ENCODE measurements at regions not wholly inside any gene's neighbourhood (a gene's known extent, or its start where the extent isn't known, plus 50 kb on each side); places are given as distances from the start of the nearest gene placed in this dataset.

DNA sequence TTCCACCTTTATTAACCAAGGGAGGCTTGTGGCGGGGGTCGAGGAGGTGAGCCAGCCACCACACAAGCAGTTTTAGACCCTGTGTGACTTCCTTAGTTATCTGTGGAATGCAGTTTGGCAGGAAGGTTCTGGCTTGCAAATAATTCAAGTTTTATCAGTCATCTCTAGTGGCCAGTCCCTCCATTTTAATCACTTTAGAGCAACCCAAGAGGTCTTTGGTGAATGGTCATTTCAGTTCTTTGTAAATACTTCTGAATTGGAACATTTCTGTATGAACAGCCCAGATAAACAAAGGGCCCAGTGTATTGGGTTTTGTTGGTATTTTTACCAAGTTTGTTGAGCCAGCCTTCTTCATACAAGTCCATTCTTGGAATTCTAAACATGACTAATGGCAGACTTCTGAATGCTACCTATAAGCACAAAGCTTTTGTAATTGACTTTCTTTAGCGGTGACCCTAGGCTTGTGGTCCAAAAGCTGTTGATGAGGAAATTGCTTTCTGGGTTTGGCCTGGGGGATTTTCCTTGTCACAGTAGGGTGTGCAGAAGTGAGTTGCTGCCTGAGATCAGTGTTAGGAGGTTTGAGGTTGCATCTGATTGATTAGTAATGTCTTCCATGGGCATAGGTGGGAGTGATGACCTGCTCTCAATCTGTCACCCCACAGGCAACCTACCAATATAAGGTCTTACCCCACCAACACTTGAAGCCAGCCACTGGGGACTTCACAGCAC, 193.3 kb upstream of the TOPAZ1 start:
- peak; percentile 37 for DNase-seq (ENCODE audit: low read depth)
- no peaks in the 10 kb centered on the region for H3K9me3 ChIP-seq (ENCODE audit: control insufficient read depth, low read length)
- peaks cover 10% of the 10 kb centered on the region for H3K36me3 ChIP-seq (ENCODE audit: control insufficient read depth, insufficient read depth, low read length, severe bottlenecking)
- H3K9ac ChIP-seq (ENCODE audit: low read length), result no peak overlapping the region
- H3K4me3 ChIP-seq (ENCODE audit: low read length), result no peak overlapping the region
- H3K27me3 ChIP-seq (replicated peaks; ENCODE audit: control insufficient read depth, insufficient read depth, low read length), result no peaks in the 10 kb centered on the region
- peaks cover 7% of the 10 kb centered on the region for H3K4me1 ChIP-seq (ENCODE audit: control insufficient read depth, insufficient read depth, low read length)

DNA sequence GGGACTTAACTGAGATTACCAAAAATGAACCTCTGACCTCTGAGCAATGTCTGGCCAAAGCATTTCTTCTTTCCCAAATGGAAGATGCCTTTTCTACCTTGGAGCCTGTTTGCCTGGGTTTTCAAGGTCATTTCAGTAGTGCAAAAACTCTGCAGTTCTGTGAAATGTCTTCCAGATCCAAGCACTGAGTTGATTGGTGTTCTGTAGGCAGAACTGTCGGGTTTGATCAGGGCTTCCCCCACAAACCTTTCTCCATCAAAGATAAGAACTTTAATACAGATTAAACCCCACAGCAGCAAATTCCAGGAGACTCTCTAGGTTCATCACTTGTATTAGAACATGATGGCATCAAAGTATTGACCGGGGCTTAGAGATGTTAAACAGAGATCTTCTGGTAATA, 192.7 kb upstream of the TOPAZ1 start:
- peaks cover 7% of the 10 kb centered on the region for H3K4me1 ChIP-seq (ENCODE audit: control insufficient read depth, insufficient read depth, low read length)
- no peak for DNase-seq (ENCODE audit: low read depth)
- H3K27me3 ChIP-seq (replicated peaks; ENCODE audit: control insufficient read depth, insufficient read depth, low read length), result no peaks in the 10 kb centered on the region
- H3K9me3 ChIP-seq (ENCODE audit: control insufficient read depth, low read length), result no peaks in the 10 kb centered on the region
- peaks cover 10% of the 10 kb centered on the region for H3K36me3 ChIP-seq (ENCODE audit: control insufficient read depth, insufficient read depth, low read length, severe bottlenecking)
- no peak overlapping the region for H3K9ac ChIP-seq (ENCODE audit: low read length)
- no peak overlapping the region for H3K4me3 ChIP-seq (ENCODE audit: low read length)

DNA sequence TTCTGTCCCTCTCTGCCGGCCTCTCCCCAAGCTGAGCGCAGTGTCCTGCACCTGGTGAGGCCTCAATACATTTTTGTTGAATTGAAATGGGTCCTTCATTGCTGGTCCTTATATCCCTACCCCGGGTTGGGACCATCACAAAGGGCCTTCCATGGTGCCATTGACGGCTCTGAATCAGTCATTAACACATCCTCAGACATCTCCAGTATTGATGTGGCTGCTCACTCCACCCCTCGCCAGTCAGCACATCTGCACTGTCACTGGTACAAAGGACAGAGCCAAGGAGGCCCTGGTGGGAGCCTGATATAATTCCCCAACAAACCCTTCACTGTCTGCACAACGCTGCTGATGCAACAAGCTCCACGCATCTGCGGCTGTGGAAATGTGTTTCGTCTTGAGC, 191.6 kb upstream of the TOPAZ1 start:
- Histone ChIP-seq H3K9me3 (ENCODE audit: control insufficient read depth, low read length) (no peaks in the 10 kb centered on the region), H3K36me3 (ENCODE audit: control insufficient read depth, insufficient read depth, low read length, severe bottlenecking) (peaks cover 10% of the 10 kb centered on the region), H3K27me3 (replicated peaks; ENCODE audit: control insufficient read depth, insufficient read depth, low read length) (no peaks in the 10 kb centered on the region), H3K9ac (ENCODE audit: low read length) (no peak overlapping the region), H3K4me3 (ENCODE audit: low read length) (no peak overlapping the region), H3K4me1 (ENCODE audit: control insufficient read depth, insufficient read depth, low read length) (peaks cover 7% of the 10 kb centered on the region)
- DNase-seq (ENCODE audit: low read depth), result no peak

DNA sequence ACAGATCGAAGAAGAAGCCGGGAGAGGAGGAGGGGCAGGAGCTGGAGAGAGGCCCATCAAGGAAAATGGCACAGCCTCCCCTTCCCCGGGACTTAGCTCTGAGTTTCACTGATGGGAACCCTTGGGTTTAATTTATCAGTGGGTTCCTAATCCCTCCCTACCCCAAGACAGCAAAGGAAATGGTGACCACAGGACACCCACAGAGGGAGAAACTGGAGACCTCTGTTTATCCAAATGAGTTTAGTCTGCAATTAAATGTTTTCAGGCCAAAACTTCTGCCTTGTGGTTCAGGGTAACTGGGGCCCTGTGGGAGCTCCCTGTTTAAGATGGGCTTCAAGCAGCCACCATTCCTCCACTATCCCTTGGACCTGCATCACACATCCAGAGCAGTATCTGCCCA, 190.8 kb upstream of the TOPAZ1 start:
- peaks cover 10% of the 10 kb centered on the region for H3K36me3 ChIP-seq (ENCODE audit: control insufficient read depth, insufficient read depth, low read length, severe bottlenecking)
- DNase-seq (ENCODE audit: low read depth), result no peak

DNA sequence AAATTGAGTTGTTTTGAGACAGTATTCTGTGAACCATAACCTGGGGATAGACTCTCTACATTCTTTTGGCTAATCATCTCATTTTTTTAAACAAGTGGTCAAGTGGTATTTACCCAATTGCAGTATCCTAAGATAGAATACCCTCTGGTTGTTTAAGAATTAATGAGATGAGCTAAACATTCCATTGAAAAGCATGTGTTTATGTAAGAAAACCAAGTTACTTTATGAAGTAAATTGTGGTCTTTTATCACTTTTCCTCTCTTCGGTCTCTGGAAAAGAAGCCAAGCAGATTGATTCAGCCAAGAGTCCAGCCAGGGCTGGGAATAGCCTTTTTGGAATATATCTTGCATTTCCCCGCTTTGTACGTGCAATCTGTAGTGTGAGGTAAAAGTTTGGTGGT, 185.7 kb upstream of the TOPAZ1 start:
- Histone ChIP-seq H3K9me3 (ENCODE audit: control insufficient read depth, low read length) (no peaks in the 10 kb centered on the region), H3K4me1 (ENCODE audit: control insufficient read depth, insufficient read depth, low read length) (peaks cover 11% of the 10 kb centered on the region), H3K4me3 (ENCODE audit: low read length) (no peak overlapping the region), H3K9ac (ENCODE audit: low read length) (no peak overlapping the region), H3K27me3 (replicated peaks; ENCODE audit: control insufficient read depth, insufficient read depth, low read length) (no peaks in the 10 kb centered on the region), H3K36me3 (ENCODE audit: control insufficient read depth, insufficient read depth, low read length, severe bottlenecking) (peaks cover 4% of the 10 kb centered on the region)
- peak; percentile 22 for DNase-seq (ENCODE audit: low read depth)

More for the DNA sequence above, 190.8 kb upstream of the TOPAZ1 start:
- H3K27me3 ChIP-seq (replicated peaks; ENCODE audit: control insufficient read depth, insufficient read depth, low read length), result no peaks in the 10 kb centered on the region
- H3K9ac ChIP-seq (ENCODE audit: low read length), result no peak overlapping the region
- no peaks in the 10 kb centered on the region for H3K9me3 ChIP-seq (ENCODE audit: control insufficient read depth, low read length)
- H3K4me3 ChIP-seq (ENCODE audit: low read length), result no peak overlapping the region
- H3K4me1 ChIP-seq (ENCODE audit: control insufficient read depth, insufficient read depth, low read length), result peaks cover 7% of the 10 kb centered on the region

DNA sequence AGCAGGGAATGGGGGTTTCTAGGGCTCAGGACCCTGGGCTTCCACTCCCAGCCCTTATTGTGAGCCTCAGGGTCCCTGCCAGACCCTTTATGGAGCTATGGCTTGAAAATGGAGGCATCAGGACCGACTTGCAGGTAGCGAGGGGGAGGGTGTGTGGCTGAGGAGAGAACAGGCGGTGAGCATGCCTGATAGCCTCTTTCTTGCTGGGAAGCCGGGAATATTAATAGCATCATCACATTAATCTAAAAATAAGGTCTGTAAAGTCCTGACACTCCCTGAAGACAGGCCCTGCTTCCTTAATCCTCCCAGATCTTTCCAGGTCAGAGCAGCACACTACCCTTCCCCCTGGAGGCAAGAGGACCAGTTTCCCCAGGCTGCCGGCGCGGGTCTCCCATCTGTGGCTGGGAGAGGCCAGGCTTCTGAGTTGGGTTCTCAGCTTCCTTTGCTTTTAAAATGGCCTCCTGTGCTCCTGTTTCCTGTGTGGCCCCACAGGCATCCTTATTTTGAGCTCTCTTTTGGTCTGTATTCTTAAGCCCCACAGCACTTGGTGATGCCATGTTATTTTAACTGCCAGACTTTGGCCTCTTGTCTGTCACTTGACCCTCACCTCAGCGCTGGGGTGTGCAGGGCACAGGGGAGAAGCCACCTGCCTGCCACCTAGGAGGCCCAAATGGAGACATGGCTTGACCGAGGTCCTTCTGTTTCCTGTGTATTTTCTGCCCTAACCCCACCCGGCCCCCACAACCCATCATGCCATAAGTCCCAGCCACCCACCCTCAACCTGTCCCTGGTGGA, 185.0 kb upstream of the TOPAZ1 start:
- DNase-seq (ENCODE audit: low read depth), result no peak
- Histone ChIP-seq H3K27me3 (replicated peaks; ENCODE audit: control insufficient read depth, insufficient read depth, low read length) (no peaks in the 10 kb centered on the region), H3K9me3 (ENCODE audit: control insufficient read depth, low read length) (no peaks in the 10 kb centered on the region), H3K4me3 (ENCODE audit: low read length) (no peak overlapping the region), H3K9ac (ENCODE audit: low read length) (no peak overlapping the region), H3K36me3 (ENCODE audit: control insufficient read depth, insufficient read depth, low read length, severe bottlenecking) (peaks cover under 1% of the 10 kb centered on the region), H3K4me1 (ENCODE audit: control insufficient read depth, insufficient read depth, low read length) (peaks cover 11% of the 10 kb centered on the region)

DNA sequence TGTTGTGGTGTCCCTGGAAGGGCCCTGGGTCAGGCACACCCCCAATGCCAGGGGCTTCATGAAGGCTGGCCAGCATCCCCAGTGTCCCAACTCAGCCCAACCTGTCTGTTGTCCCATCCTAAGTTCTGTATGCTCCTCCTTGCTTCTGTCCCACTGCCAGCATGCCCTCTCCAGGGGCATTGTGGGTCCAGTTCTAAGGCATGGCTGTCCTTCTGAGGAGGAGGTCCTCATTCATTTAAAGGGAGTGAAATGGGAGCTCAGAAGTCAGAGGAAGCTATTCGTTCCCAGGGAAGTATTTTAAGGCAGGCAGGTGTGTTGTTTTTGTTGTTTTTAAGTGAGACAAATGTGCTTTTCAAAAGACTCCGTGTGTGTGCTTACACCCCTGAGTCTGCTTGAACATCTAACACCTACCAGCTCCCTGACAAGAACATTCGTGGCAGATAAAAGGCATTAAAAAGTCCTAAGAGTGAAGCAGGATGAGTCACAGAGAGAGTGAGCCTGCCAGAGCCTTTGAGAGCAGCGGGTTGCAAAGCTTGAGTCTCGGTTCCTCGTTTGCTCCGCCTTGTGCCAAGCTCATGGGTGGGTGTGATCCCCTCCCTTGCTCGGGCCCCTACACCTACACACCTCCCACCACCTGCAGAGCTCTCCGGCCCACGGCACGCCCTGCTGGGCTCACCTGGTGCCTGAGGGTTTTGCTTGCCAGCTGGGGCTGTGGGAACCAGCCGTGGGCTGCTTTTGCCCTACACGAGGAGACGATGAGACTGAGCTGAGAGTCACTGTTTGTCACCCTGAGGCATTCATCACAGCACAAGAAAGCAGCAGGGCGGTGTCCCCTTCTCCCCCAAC, 183.4 kb upstream of the TOPAZ1 start:
- Histone ChIP-seq H3K4me3 (ENCODE audit: low read length) (peak overlapping the region; percentile 70), H3K27me3 (replicated peaks; ENCODE audit: control insufficient read depth, insufficient read depth, low read length) (no peaks in the 10 kb centered on the region), H3K36me3 (ENCODE audit: control insufficient read depth, insufficient read depth, low read length, severe bottlenecking) (no peaks in the 10 kb centered on the region), H3K9ac (ENCODE audit: low read length) (no peak overlapping the region), H3K4me1 (ENCODE audit: control insufficient read depth, insufficient read depth, low read length) (peaks cover 11% of the 10 kb centered on the region), H3K9me3 (ENCODE audit: control insufficient read depth, low read length) (no peaks in the 10 kb centered on the region)
- peak; percentile 49 for DNase-seq (ENCODE audit: low read depth)

DNA sequence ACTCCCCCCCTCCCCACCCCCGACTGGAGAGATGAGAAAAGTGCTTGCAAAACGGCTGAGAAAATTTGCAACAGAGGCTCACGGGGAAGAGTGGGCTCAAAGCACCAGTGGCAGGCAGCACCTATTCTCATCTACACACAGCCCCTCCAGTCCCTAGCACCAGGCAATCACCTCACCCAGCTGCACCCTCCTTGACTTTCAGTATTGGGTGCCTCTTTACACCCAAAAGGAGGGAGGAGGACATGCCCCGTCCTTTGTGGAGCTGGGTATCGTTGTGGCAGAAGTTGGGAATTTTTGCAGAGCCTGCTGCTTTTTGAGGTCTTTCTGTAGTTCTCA, 182.8 kb upstream of the TOPAZ1 start:
- Histone ChIP-seq H3K9ac (ENCODE audit: low read length) (no peak overlapping the region), H3K4me1 (ENCODE audit: control insufficient read depth, insufficient read depth, low read length) (peaks cover 11% of the 10 kb centered on the region), H3K9me3 (ENCODE audit: control insufficient read depth, low read length) (no peaks in the 10 kb centered on the region), H3K27me3 (replicated peaks; ENCODE audit: control insufficient read depth, insufficient read depth, low read length) (no peaks in the 10 kb centered on the region), H3K36me3 (ENCODE audit: control insufficient read depth, insufficient read depth, low read length, severe bottlenecking) (no peaks in the 10 kb centered on the region), H3K4me3 (ENCODE audit: low read length) (no peak overlapping the region)
- DNase-seq (ENCODE audit: low read depth), result no peak

DNA sequence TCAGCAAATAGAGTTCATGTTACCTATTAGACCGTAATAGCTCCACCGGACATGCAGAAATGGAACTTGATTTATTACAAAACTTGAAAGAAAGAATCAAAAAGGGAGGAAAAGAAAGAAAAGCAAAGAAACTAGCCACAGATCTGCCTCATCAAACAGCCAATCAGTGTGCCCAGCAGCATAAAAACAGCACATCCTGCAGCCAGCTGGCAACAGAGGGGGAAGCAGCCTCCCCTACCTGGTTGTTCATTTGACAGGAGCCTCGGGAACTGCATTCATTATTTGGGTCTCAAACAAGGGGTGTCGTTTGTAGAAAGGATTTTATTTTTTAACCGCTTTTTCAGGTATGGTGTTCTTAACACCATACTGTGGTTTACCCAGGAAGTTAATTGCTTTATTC, 181.5 kb upstream of the TOPAZ1 start:
- Histone ChIP-seq H3K4me3 (ENCODE audit: low read length) (no peak overlapping the region), H3K4me1 (ENCODE audit: control insufficient read depth, insufficient read depth, low read length) (peaks cover 13% of the 10 kb centered on the region), H3K36me3 (ENCODE audit: control insufficient read depth, insufficient read depth, low read length, severe bottlenecking) (no peaks in the 10 kb centered on the region), H3K9ac (ENCODE audit: low read length) (no peak overlapping the region), H3K9me3 (ENCODE audit: control insufficient read depth, low read length) (no peaks in the 10 kb centered on the region), H3K27me3 (replicated peaks; ENCODE audit: control insufficient read depth, insufficient read depth, low read length) (no peaks in the 10 kb centered on the region)
- DNase-seq (ENCODE audit: low read depth), result no peak

DNA sequence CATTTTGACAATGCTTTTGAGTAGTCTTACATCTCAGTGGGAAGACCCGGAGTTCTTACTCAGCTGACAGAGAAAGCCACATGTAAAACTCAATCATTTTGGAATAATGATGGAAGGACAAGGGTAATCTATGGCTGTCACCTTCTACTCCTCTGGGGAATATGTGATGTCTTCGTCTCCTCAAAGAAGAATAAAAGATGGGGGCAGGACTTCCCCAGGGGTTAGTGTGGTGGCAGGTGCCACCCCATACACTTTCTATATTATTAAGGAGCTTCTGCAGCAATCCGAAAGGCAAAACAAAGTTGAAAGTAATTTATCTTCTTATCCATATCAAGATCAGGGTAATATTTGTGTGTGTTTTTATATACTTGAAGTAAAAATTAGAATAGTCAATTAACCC, 180.4 kb upstream of the TOPAZ1 start:
- Histone ChIP-seq H3K27me3 (replicated peaks; ENCODE audit: control insufficient read depth, insufficient read depth, low read length) (no peaks in the 10 kb centered on the region), H3K4me1 (ENCODE audit: control insufficient read depth, insufficient read depth, low read length) (peaks cover 20% of the 10 kb centered on the region), H3K9ac (ENCODE audit: low read length) (no peak overlapping the region), H3K9me3 (ENCODE audit: control insufficient read depth, low read length) (no peaks in the 10 kb centered on the region), H3K4me3 (ENCODE audit: low read length) (no peak overlapping the region), H3K36me3 (ENCODE audit: control insufficient read depth, insufficient read depth, low read length, severe bottlenecking) (no peaks in the 10 kb centered on the region)
- DNase-seq (ENCODE audit: low read depth), result no peak

DNA sequence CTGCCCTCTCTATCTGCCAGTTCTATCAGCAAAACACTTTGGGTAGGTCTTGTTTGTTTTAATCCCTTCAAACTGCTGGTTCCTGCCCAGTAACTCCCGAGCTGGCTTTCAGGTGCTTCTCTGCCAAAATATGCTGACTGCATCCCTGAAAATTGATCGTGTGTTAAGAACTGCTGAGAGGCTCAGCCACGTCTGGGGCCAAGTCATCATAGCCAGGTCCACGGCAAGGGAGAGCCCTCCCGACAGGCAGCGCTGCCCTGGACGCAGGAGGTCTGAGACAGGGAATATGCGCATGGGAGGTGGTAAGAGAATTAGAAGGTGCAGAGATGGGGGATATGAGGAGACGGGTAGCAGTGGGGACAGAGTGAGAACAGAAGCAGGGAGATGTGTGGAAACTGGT, 179.7 kb upstream of the TOPAZ1 start:
- Histone ChIP-seq H3K4me1 (ENCODE audit: control insufficient read depth, insufficient read depth, low read length) (peaks cover 24% of the 10 kb centered on the region), H3K9ac (ENCODE audit: low read length) (no peak overlapping the region), H3K4me3 (ENCODE audit: low read length) (no peak overlapping the region), H3K36me3 (ENCODE audit: control insufficient read depth, insufficient read depth, low read length, severe bottlenecking) (no peaks in the 10 kb centered on the region), H3K27me3 (replicated peaks; ENCODE audit: control insufficient read depth, insufficient read depth, low read length) (no peaks in the 10 kb centered on the region), H3K9me3 (ENCODE audit: control insufficient read depth, low read length) (no peaks in the 10 kb centered on the region)
- DNase-seq (ENCODE audit: low read depth), result no peak
